K562 (cell line): ENCODE measurements at regions not wholly inside any gene's neighbourhood (a gene's known extent, or its start where the extent isn't known, plus 50 kb on each side); places are given as distances from the start of the nearest gene placed in this dataset.
A peak's percentile ranks its signal among the peaks of the same experiment; 100 is the strongest.

Experiments used
- ATAC-seq: fragments of 200-7000 bp; cut with Tn5 transposase; 3 replicates; pipeline ENCODE4 v1.9.1; 2020; ENCODE audit warnings: moderate library complexity
- BruUV-seq: library from RNA; stranded (reverse); fragments of 400-500 nt; replicated peaks from 2 replicates; lab custom pipeline; 2021; lab: Mats Ljungman, UMichigan
- CTCF ChIA-PET: fragments of 300-600 bp; formaldehyde crosslinking; extraction: SDS; loops from one replicate; lab custom pipeline; 2021; ENCODE audit warnings: low intra/inter-chr PET ratio; lab: Yijun Ruan, JAX
- POLR2A ChIA-PET: fragments of 300-600, 350-650 bp; sonication (Branson Sonifier 250); formaldehyde crosslinking; extraction: SDS; loops from one replicate; lab custom pipeline; 2021; ENCODE audit warnings: antibody characterized with exemption, inconsistent platforms; lab: Yijun Ruan, JAX
- DNase-seq, 4 experiments: peaks; one replicate each; pipeline versions ENCODE4 v3.0.0 to v3.0.0-alpha.2; 2011 to 2018; ENCODE audit warnings: low spot score in 3 of 4, mixed read lengths in 3 of 4; ENCODE audit errors: extremely low read depth in 1 of 4
- FAIRE-seq: peaks from 2 replicates; lab custom pipeline; 2011; peaks lifted over from hg19 to GRCh38; lab: Jason Lieb, UNC
- H2AFZ ChIP-seq: 2 replicates; pipeline ENCODE4 v1.6.0; 2011; ENCODE audit warnings: low read depth, low read length, control low read depth, inconsistent platforms
- H3K27ac ChIP-seq: fragments of 200-600 bp; 3 replicates; pipeline ENCODE4 v1.8.0; 2011; ENCODE audit warnings: low read depth, mild to moderate bottlenecking, control low read depth, inconsistent platforms, low read length, moderate library complexity, mixed read lengths; ENCODE audit errors: extremely low read depth
- H3K27me3 ChIP-seq, 2 experiments: fragments of 300-600 bp in 1 of 2; 2 replicates in 1 of 2; 3 replicates in 1 of 2; pipeline versions ENCODE4 v1.6.0 to v1.8.0; 2011; ENCODE audit warnings: inconsistent platforms in 2 of 2, low read length in 2 of 2, mild to moderate bottlenecking in 1 of 2, mixed read lengths in 1 of 2, moderate library complexity in 1 of 2; ENCODE audit not compliant: control insufficient read depth in 2 of 2, insufficient read depth in 2 of 2
- H3K36me3 ChIP-seq: fragments of 300-600 bp; 3 replicates; pipeline ENCODE4 v1.8.0; 2011; ENCODE audit warnings: mild to moderate bottlenecking, low read length, inconsistent platforms; ENCODE audit not compliant: control insufficient read depth, insufficient read depth
- H3K4me1 ChIP-seq, 2 experiments: fragments of 200-600 bp in 1 of 2; replicated peaks in 1 of 2; 2 replicates in 1 of 2; 3 replicates in 1 of 2; pipeline versions ENCODE4 v1.5.1 to v1.8.0; 2011; ENCODE audit warnings: inconsistent platforms in 2 of 2, low read length in 2 of 2, mild to moderate bottlenecking in 1 of 2, mixed read lengths in 1 of 2, moderate library complexity in 1 of 2; ENCODE audit not compliant: control insufficient read depth in 2 of 2, insufficient read depth in 2 of 2
- H3K4me2 ChIP-seq: 2 replicates; pipeline ENCODE4 v1.6.1; 2011; ENCODE audit warnings: low read length, control low read depth, inconsistent platforms, mixed read lengths; ENCODE audit not compliant: insufficient read depth
- H3K4me3 ChIP-seq: fragments of 200-600 bp; sonication (generic), shearing (Covaris generic); 2 replicates; pipeline ENCODE4 v1.5.1; 2016; ENCODE audit warnings: control low read depth, inconsistent platforms
- H3K79me2 ChIP-seq: fragments of 200-600 bp; 3 replicates; pipeline ENCODE4 v1.8.0; 2011; ENCODE audit warnings: low read length, inconsistent platforms; ENCODE audit not compliant: control insufficient read depth, insufficient read depth
- H3K9ac ChIP-seq, 2 experiments: 2 replicates each; pipeline versions ENCODE4 v1.6.0 to v1.6.1; 2011; ENCODE audit warnings: low read depth in 2 of 2, low read length in 2 of 2, control low read depth in 1 of 2, inconsistent platforms in 1 of 2, mild to moderate bottlenecking in 1 of 2, mixed read lengths in 1 of 2; ENCODE audit not compliant: insufficient read depth in 1 of 2
- H3K9me1 ChIP-seq: one replicate; pipeline ENCODE4 v1.6.0; 2011; ENCODE audit warnings: inconsistent platforms, mild to moderate bottlenecking, low read length, moderate library complexity; ENCODE audit not compliant: control insufficient read depth, insufficient read depth
- H3K9me3 ChIP-seq: replicated peaks from 2 replicates; pipeline ENCODE4 v1.5.1; 2011; ENCODE audit warnings: low read depth, low read length, inconsistent platforms; ENCODE audit not compliant: control insufficient read depth, insufficient read depth
- H4K20me1 ChIP-seq: replicated peaks from 2 replicates; pipeline ENCODE4 v1.6.1; 2011; ENCODE audit warnings: low read length, inconsistent platforms, mixed read lengths; ENCODE audit not compliant: control insufficient read depth, insufficient read depth
- CHD1 ChIP-seq: fragments of 200-600 bp; sonication (generic); IDR thresholded peaks from one replicate; pipeline ENCODE4 v1.6.1; 2012; ENCODE audit warnings: mild to moderate bottlenecking, moderate library complexity, low read length, inconsistent platforms
- EGR1 ChIP-seq: fragments of 450-650 bp; conservative IDR thresholded peaks from 2 replicates; pipeline ENCODE4 v1.6.1; 2017; ENCODE audit warnings: mild to moderate bottlenecking
- FOXK2 ChIP-seq, 2 experiments: fragments of 450-650 bp; IDR thresholded peaks in 1 of 2; conservative IDR thresholded peaks in 1 of 2; 2 replicates each; pipeline ENCODE4 v1.6.1; 2016; ENCODE audit warnings: low read depth in 2 of 2, mild to moderate bottlenecking in 1 of 2
- IRF2 ChIP-seq: sonication (generic); formaldehyde crosslinking; IDR thresholded peaks from 2 replicates; pipeline ENCODE4 v1.8.1; 2022; ENCODE audit warnings: mild to moderate bottlenecking, missing genetic modification reagents
- MGA ChIP-seq: fragments of 450-650 bp; IDR thresholded peaks from 2 replicates; pipeline ENCODE4 v1.6.1; 2016; ENCODE audit warnings: mild to moderate bottlenecking, moderate library complexity
- TARDBP ChIP-seq: fragments of 450-650 bp; IDR thresholded peaks from 2 replicates; pipeline ENCODE4 v1.6.1; 2016
- TEAD2 ChIP-seq: fragments of 450-650 bp; IDR thresholded peaks from 2 replicates; pipeline ENCODE4 v1.6.1; 2016; ENCODE audit warnings: missing genetic modification characterization, control low read depth, missing compliant biosample characterization
- ZBTB7A ChIP-seq: IDR thresholded peaks from 2 replicates; pipeline ENCODE4 v1.6.1; 2011; ENCODE audit warnings: low read depth, mild to moderate bottlenecking, low read length, moderate library complexity, borderline replicate concordance; ENCODE audit not compliant: control insufficient read depth
- ZNF3 ChIP-seq: fragments of 250-450 bp; sonication (Bioruptor Pico); IDR thresholded peaks from 2 replicates; pipeline ENCODE4 v1.5.0; 2021; ENCODE audit warnings: mild to moderate bottlenecking, moderate library complexity
- WGBS: fragments of 100-300 bp; shearing (Covaris generic); methylation state at CpG from one replicate; pipeline ENCODE4 v1.1.6; 2016; ENCODE audit warnings: low coverage, mixed read lengths; ENCODE audit not compliant: insufficient coverage; ENCODE audit errors: missing lambda C conversion rate; 5-methylcytosine and 5-hydroxymethylcytosine counted together
- in situ Hi-C: fragments of 300-500 bp; cut with MboI; formaldehyde crosslinking; loops from 4 replicates; pipeline ENCODE4 v1.15.0; 2018; ENCODE audit warnings: inconsistent platforms, mixed read lengths
- intact Hi-C: fragments of 100-400 bp; cut with micrococcal nuclease; formaldehyde crosslinking; loops from 2 replicates; pipeline ENCODE4 v1.14.2; 2022

GRCh38 chr9:108552459-108553040 is 303.2 kb downstream of the ACTL7B start:
- BruUV-seq: no TSS peak
- DNase-seq (peak in 1 of 4 experiments; percentile 12), ATAC-seq (no peak), FAIRE-seq (no peak)
- ChIA-PET POLR2A (interaction anchor here (0.7 to 1.5 kb wide), 2 partner anchors 9 to 13 kb away, joined by 3 to 6 read pairs; no protein-coding TSS in a partner anchor), CTCF (no interaction called here)
- no peak overlapping the region for H3K4me3 ChIP-seq
- WGBS: 0% methylated on average over 7 of the region's 7 CpGs
- TF ChIP-seq IRF2 (no peak), CHD1 (no peak), ZNF3 (CRISPR knock-in tag) (no peak), MGA (no peak), TARDBP (no peak), ZBTB7A (no peak), TEAD2 (tag) (no peak), EGR1 (peak; percentile 66), FOXK2 (conservative IDR thresholded peaks at IDR 0.05 in 1 of 2, IDR thresholded peaks at IDR 0.05 in 1 of 2; ENCODE audit: low read depth in 2 of 2) (no peak)
- no peaks in the 10 kb centered on the region for H3K9me3 ChIP-seq
- no peak overlapping the region for H3K27ac ChIP-seq
- in situ Hi-C loops (no loop called here), intact Hi-C loops (no loop called here)
- no peaks in the 10 kb centered on the region for H3K79me2 ChIP-seq
- peaks cover 0 to 4% of the 10 kb centered on the region in 2 experiments; a peak in 1 of 5 replicates for H3K27me3 ChIP-seq
- H3K9ac ChIP-seq: no peak overlapping the region
- H2AFZ ChIP-seq: no peak overlapping the region
- H3K4me1 ChIP-seq: no peaks in the 10 kb centered on the region
- H3K4me2 ChIP-seq: no peak overlapping the region
- H3K9me1 ChIP-seq: no peaks in the 10 kb centered on the region
- H3K36me3 ChIP-seq: no peaks in the 10 kb centered on the region
- H4K20me1 ChIP-seq: no peaks in the 10 kb centered on the region
